GM12873 (cell line): ENCODE measurements at regions not wholly inside any gene's neighbourhood (a gene's known extent, or its start where the extent isn't known, plus 50 kb on each side); places are given as distances from the start of the nearest gene placed in this dataset.

Experiments used
- CTCF ChIP-seq: IDR thresholded peaks from 2 replicates; pipeline ENCODE4 v1.5.1; 2012; ENCODE audit warnings: low read depth, mild to moderate bottlenecking, moderate library complexity, low read length, control low read depth; ENCODE audit not compliant: insufficient read depth; ENCODE audit errors: missing control alignments

GRCh38 chr3:168881804-168882203 lies 781.7 kb downstream of the MECOM start:
- no peak for TF ChIP-seq CTCF

GRCh38 chr3:168878655-168879054 lies 782.9 kb upstream of the GOLIM4 start:
- TF ChIP-seq CTCF, result no peak

- no peak for TF ChIP-seq CTCF
Measured at GRCh38 chr3:168877899-168878298, 782.2 kb upstream of the GOLIM4 start.

GRCh38 chr3:168876346-168877035 lies 780.8 kb upstream of the GOLIM4 start:
- no peak for TF ChIP-seq CTCF

- no peak for TF ChIP-seq CTCF
Measured at GRCh38 chr3:168872826-168873225, 777.1 kb upstream of the GOLIM4 start.

- TF ChIP-seq CTCF, result no peak
Measured at GRCh38 chr3:168870892-168871291, 775.2 kb upstream of the GOLIM4 start.

- TF ChIP-seq CTCF, result peak; percentile 62
Measured at GRCh38 chr3:168865022-168865551, 769.4 kb upstream of the GOLIM4 start.
